ENCODE measurements at regions not wholly inside any gene's neighbourhood (a gene's known extent, or its start where the extent isn't known, plus 50 kb on each side); places are given as distances from the start of the nearest gene placed in this dataset.
"Not testable (repeated sequence)": the region's sequence is repeated elsewhere in the genome, so short reads cannot be mapped to it uniquely, and the experiment has no call there.

- FAIRE-seq (peak; percentile 20), DNase-seq (ENCODE audit: insufficient read length, low spot score) (no peak)
- no peak for TF ChIP-seq PAX5 (IDR thresholded peaks at IDR 0.05; ENCODE audit: insufficient read depth, low read length, severe bottlenecking)
These were observed 190.8 kb upstream of the NDUFV2 start for GRCh38 chr18:8911408-8912340.

GRCh38 chr18:8912348-8913326, 189.9 kb upstream of the NDUFV2 start:
- FAIRE-seq: peak; percentile 78
- peak; percentile 10 for DNase-seq (ENCODE audit: insufficient read length, low spot score)
- TF ChIP-seq SPI1 (IDR thresholded peaks at IDR 0.05; ENCODE audit: low read depth, low read length) (peak; percentile 75), POLR2AphosphoS5 (IDR thresholded peaks at IDR 0.05; ENCODE audit: low read depth, low read length) (no peak)

GRCh38 chr18:8913606-8914403, 188.7 kb upstream of the NDUFV2 start:
- not testable (repeated sequence) for DNase-seq (ENCODE audit: insufficient read length, low spot score)

GRCh38 chr18:8914404-8915264, 187.9 kb upstream of the NDUFV2 start:
- not testable (repeated sequence) for DNase-seq (ENCODE audit: insufficient read length, low spot score); FAIRE-seq

More at GRCh38 chr18:8913606-8914403, 188.7 kb upstream of the NDUFV2 start:
- FAIRE-seq: not testable (repeated sequence)

- not testable (repeated sequence) for FAIRE-seq; DNase-seq (ENCODE audit: insufficient read length, low spot score)
These were observed 181.4 kb upstream of the NDUFV2 start for GRCh38 chr18:8920856-8921787.

GRCh38 chr18:8926464-8926863, 176.0 kb upstream of the NDUFV2 start:
- no peak for DNase-seq (ENCODE audit: insufficient read length, low spot score)
- FAIRE-seq: no peak
- no peak for TF ChIP-seq PAX5 (IDR thresholded peaks at IDR 0.05; ENCODE audit: insufficient read depth, low read length, severe bottlenecking)
- TF ChIP-seq TAF1 (IDR thresholded peaks at IDR 0.05; ENCODE audit: low read depth, low read length): no peak

GRCh38 chr18:8928044-8928443, 174.5 kb upstream of the NDUFV2 start:
- FAIRE-seq (no peak), DNase-seq (ENCODE audit: insufficient read length, low spot score) (no peak)
- TF ChIP-seq POLR2AphosphoS5 (IDR thresholded peaks at IDR 0.05; ENCODE audit: low read depth, low read length) (no peak), TAF1 (IDR thresholded peaks at IDR 0.05; ENCODE audit: low read depth, low read length) (no peak), POLR2A (IDR thresholded peaks at IDR 0.05; ENCODE audit: low read depth, low read length) (no peak), PAX5 (IDR thresholded peaks at IDR 0.05; ENCODE audit: insufficient read depth, low read length, severe bottlenecking) (no peak), POU2F2 (IDR thresholded peaks at IDR 0.05; ENCODE audit: low read depth, low read length) (no peak), SPI1 (IDR thresholded peaks at IDR 0.05; ENCODE audit: low read depth, low read length) (no peak)

- DNase-seq (ENCODE audit: insufficient read length, low spot score) (no peak), FAIRE-seq (no peak)
- TF ChIP-seq POU2F2 (IDR thresholded peaks at IDR 0.05; ENCODE audit: low read depth, low read length): no peak
- no peak for TF ChIP-seq SPI1 (IDR thresholded peaks at IDR 0.05; ENCODE audit: low read depth, low read length)
- TF ChIP-seq POLR2AphosphoS5 (IDR thresholded peaks at IDR 0.05; ENCODE audit: low read depth, low read length): no peak
- TF ChIP-seq POLR2A (IDR thresholded peaks at IDR 0.05; ENCODE audit: low read depth, low read length): no peak
- TF ChIP-seq TAF1 (IDR thresholded peaks at IDR 0.05; ENCODE audit: low read depth, low read length): no peak
- TF ChIP-seq PAX5 (IDR thresholded peaks at IDR 0.05; ENCODE audit: insufficient read depth, low read length, severe bottlenecking): no peak
These were observed 173.4 kb upstream of the NDUFV2 start for GRCh38 chr18:8928847-8929780.
